ENCODE measurements at regions not wholly inside any gene's neighbourhood (a gene's known extent, or its start where the extent isn't known, plus 50 kb on each side); places are given as distances from the start of the nearest gene placed in this dataset.

DNA sequence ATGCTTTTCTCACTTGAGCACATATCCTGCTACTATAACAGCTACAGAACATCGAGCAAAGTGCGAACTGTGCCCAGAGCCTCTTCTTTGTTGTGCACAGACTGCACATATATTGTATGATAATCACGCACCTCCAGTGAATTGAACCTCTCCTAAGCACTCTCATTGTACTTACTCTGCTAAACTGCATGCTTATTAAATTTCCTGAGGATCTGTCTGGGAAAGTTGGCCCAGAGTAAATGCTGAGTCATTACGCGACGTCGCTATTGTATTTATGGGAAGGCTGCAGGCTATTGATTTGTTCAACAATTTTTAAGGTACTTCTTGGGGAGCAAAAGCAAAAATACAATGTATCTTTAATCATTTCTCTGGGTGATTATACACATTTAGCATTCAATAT is 399.6 kb upstream of the DSEL start:
- TF ChIP-seq, protein P1, sequence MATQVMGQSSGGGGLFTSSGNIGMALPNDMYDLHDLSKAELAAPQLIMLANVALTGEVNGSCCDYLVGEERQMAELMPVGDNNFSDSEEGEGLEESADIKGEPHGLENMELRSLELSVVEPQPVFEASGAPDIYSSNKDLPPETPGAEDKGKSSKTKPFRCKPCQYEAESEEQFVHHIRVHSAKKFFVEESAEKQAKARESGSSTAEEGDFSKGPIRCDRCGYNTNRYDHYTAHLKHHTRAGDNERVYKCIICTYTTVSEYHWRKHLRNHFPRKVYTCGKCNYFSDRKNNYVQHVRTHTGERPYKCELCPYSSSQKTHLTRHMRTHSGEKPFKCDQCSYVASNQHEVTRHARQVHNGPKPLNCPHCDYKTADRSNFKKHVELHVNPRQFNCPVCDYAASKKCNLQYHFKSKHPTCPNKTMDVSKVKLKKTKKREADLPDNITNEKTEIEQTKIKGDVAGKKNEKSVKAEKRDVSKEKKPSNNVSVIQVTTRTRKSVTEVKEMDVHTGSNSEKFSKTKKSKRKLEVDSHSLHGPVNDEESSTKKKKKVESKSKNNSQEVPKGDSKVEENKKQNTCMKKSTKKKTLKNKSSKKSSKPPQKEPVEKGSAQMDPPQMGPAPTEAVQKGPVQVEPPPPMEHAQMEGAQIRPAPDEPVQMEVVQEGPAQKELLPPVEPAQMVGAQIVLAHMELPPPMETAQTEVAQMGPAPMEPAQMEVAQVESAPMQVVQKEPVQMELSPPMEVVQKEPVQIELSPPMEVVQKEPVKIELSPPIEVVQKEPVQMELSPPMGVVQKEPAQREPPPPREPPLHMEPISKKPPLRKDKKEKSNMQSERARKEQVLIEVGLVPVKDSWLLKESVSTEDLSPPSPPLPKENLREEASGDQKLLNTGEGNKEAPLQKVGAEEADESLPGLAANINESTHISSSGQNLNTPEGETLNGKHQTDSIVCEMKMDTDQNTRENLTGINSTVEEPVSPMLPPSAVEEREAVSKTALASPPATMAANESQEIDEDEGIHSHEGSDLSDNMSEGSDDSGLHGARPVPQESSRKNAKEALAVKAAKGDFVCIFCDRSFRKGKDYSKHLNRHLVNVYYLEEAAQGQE (IDR thresholded peaks at IDR 0.05; ENCODE audit: insufficient read depth in 1 of 2, low read depth in 2 of 2, low read length in 2 of 2): no peak
- TF ChIP-seq POLR2AphosphoS5 (IDR thresholded peaks at IDR 0.05; ENCODE audit: low read depth, low read length) (no peak), SIN3A (IDR thresholded peaks at IDR 0.05; ENCODE audit: borderline replicate concordance, insufficient read depth, low read length) (no peak), FOXP2 (optimal IDR thresholded peaks at IDR 0.05; ENCODE audit: borderline replicate concordance, extremely low read depth, extremely low read length, insufficient read depth) (no peak)

- no peak for TF ChIP-seq SIN3A (IDR thresholded peaks at IDR 0.05; ENCODE audit: borderline replicate concordance, insufficient read depth, low read length)
Observed at GRCh38 chr18:67913040-67913439, 396.5 kb upstream of the DSEL start.

DNA sequence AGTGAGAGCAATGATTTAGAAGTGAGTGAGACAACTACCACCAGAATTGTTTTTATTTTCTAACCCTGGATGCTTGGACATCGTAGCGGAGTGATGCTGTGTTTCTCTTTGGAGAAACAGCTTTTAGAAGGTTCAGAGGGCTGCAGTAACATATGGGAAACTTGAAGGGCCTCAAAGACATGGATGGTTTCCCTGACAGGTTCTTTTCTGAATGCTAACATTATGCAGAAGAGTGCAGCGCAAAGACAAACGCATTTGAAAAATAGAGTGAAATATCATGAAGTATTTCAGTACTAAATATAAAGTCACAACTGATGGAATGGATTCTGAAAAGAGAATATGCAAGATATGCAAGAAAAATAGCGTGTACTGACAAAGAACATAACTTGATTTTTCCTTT is 385.1 kb upstream of the DSEL start:
- TF ChIP-seq TAF1 (IDR thresholded peaks at IDR 0.05; ENCODE audit: borderline replicate concordance, insufficient read depth, low read length) (no peak), POLR2AphosphoS5 (IDR thresholded peaks at IDR 0.05; ENCODE audit: low read depth, low read length) (no peak), SIN3A (IDR thresholded peaks at IDR 0.05; ENCODE audit: borderline replicate concordance, insufficient read depth, low read length) (no peak), FOXP2 (optimal IDR thresholded peaks at IDR 0.05; ENCODE audit: borderline replicate concordance, extremely low read depth, extremely low read length, insufficient read depth) (no peak)
- TF ChIP-seq, protein P1 (IDR thresholded peaks at IDR 0.05; ENCODE audit: insufficient read depth in 1 of 2, low read depth in 2 of 2, low read length in 2 of 2): no peak

DNA sequence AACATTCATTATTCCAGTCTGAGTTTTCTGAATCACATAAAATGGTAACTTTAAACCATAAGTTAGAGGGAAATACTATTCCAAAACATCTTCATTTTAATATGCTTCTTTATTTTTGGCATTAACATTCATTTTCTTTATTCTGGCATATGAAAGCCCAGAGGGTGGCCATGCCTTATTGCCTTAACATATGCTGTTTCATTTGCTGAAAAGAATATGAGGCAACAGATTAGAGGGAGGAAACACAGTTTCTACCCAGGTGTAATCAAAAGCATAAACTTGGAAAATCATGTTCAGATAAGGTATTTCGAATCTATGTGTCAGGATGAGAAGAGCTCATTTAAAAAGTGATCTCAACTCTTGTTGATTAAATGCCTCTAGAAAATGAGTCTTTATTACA is 379.9 kb upstream of the DSEL start:
- TF ChIP-seq, protein P1 (IDR thresholded peaks at IDR 0.05; ENCODE audit: insufficient read depth in 1 of 2, low read depth in 2 of 2, low read length in 2 of 2): no peak
- TF ChIP-seq FOXP2 (optimal IDR thresholded peaks at IDR 0.05; ENCODE audit: borderline replicate concordance, extremely low read depth, extremely low read length, insufficient read depth) (no peak), TAF1 (IDR thresholded peaks at IDR 0.05; ENCODE audit: borderline replicate concordance, insufficient read depth, low read length) (no peak)

GRCh38 chr18:67893916-67894315 is 377.4 kb upstream of the DSEL start:
- TF ChIP-seq TAF1 (IDR thresholded peaks at IDR 0.05; ENCODE audit: borderline replicate concordance, insufficient read depth, low read length): no peak
- TF ChIP-seq FOXP2 (optimal IDR thresholded peaks at IDR 0.05; ENCODE audit: borderline replicate concordance, extremely low read depth, extremely low read length, insufficient read depth): no peak
- no peak for TF ChIP-seq POLR2AphosphoS5 (IDR thresholded peaks at IDR 0.05; ENCODE audit: low read depth, low read length)
- TF ChIP-seq SIN3A (IDR thresholded peaks at IDR 0.05; ENCODE audit: borderline replicate concordance, insufficient read depth, low read length): no peak
- TF ChIP-seq, protein P1 (IDR thresholded peaks at IDR 0.05; ENCODE audit: insufficient read depth in 1 of 2, low read depth in 2 of 2, low read length in 2 of 2): no peak
